Stomach (tissue), 4 donors: ENCODE measurements at regions not wholly inside any gene's neighbourhood (a gene's known extent, or its start where the extent isn't known, plus 50 kb on each side); places are given as distances from the start of the nearest gene placed in this dataset.

Source experiments
- POLR2A ChIP-seq, 4 donors: fragments of 450-650 bp; IDR thresholded peaks; one replicate each; pipeline ENCODE4 v1.6.1; 2016; ENCODE audit warnings: antibody characterized with exemption in 4 of 4, control low read depth in 2 of 4, mild to moderate bottlenecking in 1 of 4, moderate library complexity in 1 of 4
- TF ChIP-seq, protein P1 (sequence below), 7 experiments: fragments of 450-650 bp in 4 of 7; fragments of 200-600 bp in 3 of 7; sonication (generic) in 3 of 7; IDR thresholded peaks; one replicate each; pipeline ENCODE4 v1.5.1; 2016 to 2019; ENCODE audit warnings: antibody characterized with exemption in 7 of 7, control low read depth in 2 of 7, mild to moderate bottlenecking in 1 of 7

GRCh38 chr1:55926906-55927471 lies 652.4 kb downstream of the PLPP3 start:
- TF ChIP-seq POLR2A (IDR thresholded peaks at IDR 0.05): no peak
- TF ChIP-seq, protein P1, sequence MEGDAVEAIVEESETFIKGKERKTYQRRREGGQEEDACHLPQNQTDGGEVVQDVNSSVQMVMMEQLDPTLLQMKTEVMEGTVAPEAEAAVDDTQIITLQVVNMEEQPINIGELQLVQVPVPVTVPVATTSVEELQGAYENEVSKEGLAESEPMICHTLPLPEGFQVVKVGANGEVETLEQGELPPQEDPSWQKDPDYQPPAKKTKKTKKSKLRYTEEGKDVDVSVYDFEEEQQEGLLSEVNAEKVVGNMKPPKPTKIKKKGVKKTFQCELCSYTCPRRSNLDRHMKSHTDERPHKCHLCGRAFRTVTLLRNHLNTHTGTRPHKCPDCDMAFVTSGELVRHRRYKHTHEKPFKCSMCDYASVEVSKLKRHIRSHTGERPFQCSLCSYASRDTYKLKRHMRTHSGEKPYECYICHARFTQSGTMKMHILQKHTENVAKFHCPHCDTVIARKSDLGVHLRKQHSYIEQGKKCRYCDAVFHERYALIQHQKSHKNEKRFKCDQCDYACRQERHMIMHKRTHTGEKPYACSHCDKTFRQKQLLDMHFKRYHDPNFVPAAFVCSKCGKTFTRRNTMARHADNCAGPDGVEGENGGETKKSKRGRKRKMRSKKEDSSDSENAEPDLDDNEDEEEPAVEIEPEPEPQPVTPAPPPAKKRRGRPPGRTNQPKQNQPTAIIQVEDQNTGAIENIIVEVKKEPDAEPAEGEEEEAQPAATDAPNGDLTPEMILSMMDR (IDR thresholded peaks at IDR 0.05): no peak
